ENCODE measurements at regions not wholly inside any gene's neighbourhood (a gene's known extent, or its start where the extent isn't known, plus 50 kb on each side); places are given as distances from the start of the nearest gene placed in this dataset.

DNA sequence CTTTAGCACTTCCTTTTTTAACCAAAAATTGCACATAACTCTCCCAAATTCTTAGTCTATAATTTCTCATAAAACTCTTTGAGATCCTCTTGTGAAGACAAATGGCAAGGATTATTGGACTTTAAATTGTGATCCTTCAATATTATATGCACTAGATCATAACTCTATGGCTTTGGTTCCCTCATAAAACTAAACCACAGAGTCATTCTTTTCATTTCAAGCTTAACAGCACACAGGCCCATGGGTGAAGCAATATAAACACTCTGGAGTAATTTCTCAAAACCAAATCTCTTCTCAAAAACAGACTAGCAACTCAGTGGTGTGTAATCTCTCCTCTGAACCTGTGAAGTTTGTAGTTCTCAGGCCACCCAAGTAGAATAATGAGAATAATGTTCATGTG lies 171.0 kb upstream of the NECTIN3 start:
- TF ChIP-seq, protein P1, sequence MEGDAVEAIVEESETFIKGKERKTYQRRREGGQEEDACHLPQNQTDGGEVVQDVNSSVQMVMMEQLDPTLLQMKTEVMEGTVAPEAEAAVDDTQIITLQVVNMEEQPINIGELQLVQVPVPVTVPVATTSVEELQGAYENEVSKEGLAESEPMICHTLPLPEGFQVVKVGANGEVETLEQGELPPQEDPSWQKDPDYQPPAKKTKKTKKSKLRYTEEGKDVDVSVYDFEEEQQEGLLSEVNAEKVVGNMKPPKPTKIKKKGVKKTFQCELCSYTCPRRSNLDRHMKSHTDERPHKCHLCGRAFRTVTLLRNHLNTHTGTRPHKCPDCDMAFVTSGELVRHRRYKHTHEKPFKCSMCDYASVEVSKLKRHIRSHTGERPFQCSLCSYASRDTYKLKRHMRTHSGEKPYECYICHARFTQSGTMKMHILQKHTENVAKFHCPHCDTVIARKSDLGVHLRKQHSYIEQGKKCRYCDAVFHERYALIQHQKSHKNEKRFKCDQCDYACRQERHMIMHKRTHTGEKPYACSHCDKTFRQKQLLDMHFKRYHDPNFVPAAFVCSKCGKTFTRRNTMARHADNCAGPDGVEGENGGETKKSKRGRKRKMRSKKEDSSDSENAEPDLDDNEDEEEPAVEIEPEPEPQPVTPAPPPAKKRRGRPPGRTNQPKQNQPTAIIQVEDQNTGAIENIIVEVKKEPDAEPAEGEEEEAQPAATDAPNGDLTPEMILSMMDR (conservative IDR thresholded peaks at IDR 0.05; ENCODE audit: low read length), result no peak
- no peak for TF ChIP-seq EZH2phosphoT487 (IDR thresholded peaks at IDR 0.05; ENCODE audit: borderline replicate concordance, low read depth, low read length)
